ENCODE measurements at regions not wholly inside any gene's neighbourhood (a gene's known extent, or its start where the extent isn't known, plus 50 kb on each side); places are given as distances from the start of the nearest gene placed in this dataset.

GRCh38 chr14:76644855-76645518 is 116.3 kb upstream of the VASH1 start:
- no peak for TF ChIP-seq POLR2A (IDR thresholded peaks at IDR 0.05; ENCODE audit: low read length)
- no peak for TF ChIP-seq GATA1 (IDR thresholded peaks at IDR 0.05; ENCODE audit: low read depth, low read length)
